ENCODE measurements at regions not wholly inside any gene's neighbourhood (a gene's known extent, or its start where the extent isn't known, plus 50 kb on each side); places are given as distances from the start of the nearest gene placed in this dataset.

GRCh38 chr10:109467551-109467950 lies 455.8 kb downstream of the XPNPEP1 start:
- H3K9me3 ChIP-seq (ENCODE audit: control insufficient read depth, insufficient read depth, low read depth, low read length), result no peaks in the 10 kb centered on the region
- no peak for DNase-seq (ENCODE audit: low read depth in 2 of 2)
- H3K4me2 ChIP-seq (ENCODE audit: extremely low read depth, insufficient read depth, low read length), result no peak overlapping the region
- no peaks in the 10 kb centered on the region for H3K79me2 ChIP-seq (ENCODE audit: control insufficient read depth, insufficient read depth, low read length)
- no peak for TF ChIP-seq CTCF (conservative IDR thresholded peaks at IDR 0.05 in 1 of 2, IDR thresholded peaks at IDR 0.05 in 1 of 2; ENCODE audit: low read depth in 1 of 2, low read length in 2 of 2)
- no peak for TF ChIP-seq EZH2 (IDR thresholded peaks at IDR 0.05; ENCODE audit: low read length, missing control alignments)
- H4K20me1 ChIP-seq (ENCODE audit: control insufficient read depth, extremely low read depth, insufficient read depth, low read length), result no peaks in the 10 kb centered on the region
- no peaks in the 10 kb centered on the region for H3K27me3 ChIP-seq (ENCODE audit: control insufficient read depth, insufficient read depth, low read length)
- H3K4me1 ChIP-seq (ENCODE audit: control insufficient read depth, extremely low read depth, insufficient read depth, low read length), result no peaks in the 10 kb centered on the region
- no peaks in the 10 kb centered on the region for H3K36me3 ChIP-seq (ENCODE audit: control insufficient read depth, insufficient read depth, low read length)
- H3K9ac ChIP-seq (ENCODE audit: insufficient read depth, low read length), result no peak overlapping the region
- H2AFZ ChIP-seq (ENCODE audit: low read length), result no peak overlapping the region
- no peak overlapping the region for H3K27ac ChIP-seq (ENCODE audit: insufficient read depth, low read length)
- no peak overlapping the region for H3K4me3 ChIP-seq (replicated peaks in 1 of 4; ENCODE audit: control extremely low read depth in 1 of 4, insufficient read depth in 1 of 4, low read depth in 3 of 4, low read length in 4 of 4)

- no peaks in the 10 kb centered on the region for H4K20me1 ChIP-seq (ENCODE audit: control insufficient read depth, extremely low read depth, insufficient read depth, low read length)
- H3K9me3 ChIP-seq (ENCODE audit: control insufficient read depth, insufficient read depth, low read depth, low read length), result no peaks in the 10 kb centered on the region
- no peak overlapping the region for H3K9ac ChIP-seq (ENCODE audit: insufficient read depth, low read length)
- H3K79me2 ChIP-seq (ENCODE audit: control insufficient read depth, insufficient read depth, low read length), result no peaks in the 10 kb centered on the region
- no peak overlapping the region for H3K27ac ChIP-seq (ENCODE audit: insufficient read depth, low read length)
- H2AFZ ChIP-seq (ENCODE audit: low read length), result no peak overlapping the region
- TF ChIP-seq CTCF (conservative IDR thresholded peaks at IDR 0.05 in 1 of 2, IDR thresholded peaks at IDR 0.05 in 1 of 2; ENCODE audit: low read depth in 1 of 2, low read length in 2 of 2) (no peak), EZH2 (IDR thresholded peaks at IDR 0.05; ENCODE audit: low read length, missing control alignments) (no peak)
- DNase-seq (ENCODE audit: low read depth in 2 of 2), result no peak
- H3K4me3 ChIP-seq (replicated peaks in 1 of 4; ENCODE audit: control extremely low read depth in 1 of 4, insufficient read depth in 1 of 4, low read depth in 3 of 4, low read length in 4 of 4), result no peak overlapping the region
- no peaks in the 10 kb centered on the region for H3K36me3 ChIP-seq (ENCODE audit: control insufficient read depth, insufficient read depth, low read length)
- H3K4me2 ChIP-seq (ENCODE audit: extremely low read depth, insufficient read depth, low read length), result no peak overlapping the region
- H3K27me3 ChIP-seq (ENCODE audit: control insufficient read depth, insufficient read depth, low read length), result no peaks in the 10 kb centered on the region
- H3K4me1 ChIP-seq (ENCODE audit: control insufficient read depth, extremely low read depth, insufficient read depth, low read length), result no peaks in the 10 kb centered on the region
Measured at GRCh38 chr10:109464949-109465348, 458.4 kb downstream of the XPNPEP1 start.

GRCh38 chr10:109457302-109457638 lies 466.0 kb downstream of the XPNPEP1 start:
- H2AFZ ChIP-seq (ENCODE audit: low read length), result no peak overlapping the region
- H3K9me3 ChIP-seq (ENCODE audit: control insufficient read depth, insufficient read depth, low read depth, low read length), result no peaks in the 10 kb centered on the region
- H4K20me1 ChIP-seq (ENCODE audit: control insufficient read depth, extremely low read depth, insufficient read depth, low read length), result no peaks in the 10 kb centered on the region
- no peak overlapping the region for H3K4me3 ChIP-seq (replicated peaks in 1 of 4; ENCODE audit: control extremely low read depth in 1 of 4, insufficient read depth in 1 of 4, low read depth in 3 of 4, low read length in 4 of 4)
- no peak for TF ChIP-seq CTCF (conservative IDR thresholded peaks at IDR 0.05 in 1 of 2, IDR thresholded peaks at IDR 0.05 in 1 of 2; ENCODE audit: low read depth in 1 of 2, low read length in 2 of 2)
- TF ChIP-seq EZH2 (IDR thresholded peaks at IDR 0.05; ENCODE audit: low read length, missing control alignments), result no peak
- H3K27ac ChIP-seq (ENCODE audit: insufficient read depth, low read length), result no peak overlapping the region
- H3K9ac ChIP-seq (ENCODE audit: insufficient read depth, low read length), result no peak overlapping the region
- H3K4me1 ChIP-seq (ENCODE audit: control insufficient read depth, extremely low read depth, insufficient read depth, low read length), result no peaks in the 10 kb centered on the region
- no peak for DNase-seq (ENCODE audit: low read depth in 2 of 2)
- H3K27me3 ChIP-seq (ENCODE audit: control insufficient read depth, insufficient read depth, low read length), result peaks cover 14% of the 10 kb centered on the region
- no peak overlapping the region for H3K4me2 ChIP-seq (ENCODE audit: extremely low read depth, insufficient read depth, low read length)
- no peaks in the 10 kb centered on the region for H3K79me2 ChIP-seq (ENCODE audit: control insufficient read depth, insufficient read depth, low read length)
- H3K36me3 ChIP-seq (ENCODE audit: control insufficient read depth, insufficient read depth, low read length), result no peaks in the 10 kb centered on the region

Measured in fibroblast of lung (primary cell).